ENCODE measurements at regions not wholly inside any gene's neighbourhood (a gene's known extent, or its start where the extent isn't known, plus 50 kb on each side); places are given as distances from the start of the nearest gene placed in this dataset.

- DNase-seq, result no peak
These were observed 75.5 kb downstream of the HMX1 start for GRCh38 chr4:8796096-8796495.

GRCh38 chr4:8795140-8795539 is 76.5 kb downstream of the HMX1 start:
- DNase-seq, result no peak

GRCh38 chr4:8794491-8794890 is 77.1 kb downstream of the HMX1 start:
- no peak for DNase-seq

DNA sequence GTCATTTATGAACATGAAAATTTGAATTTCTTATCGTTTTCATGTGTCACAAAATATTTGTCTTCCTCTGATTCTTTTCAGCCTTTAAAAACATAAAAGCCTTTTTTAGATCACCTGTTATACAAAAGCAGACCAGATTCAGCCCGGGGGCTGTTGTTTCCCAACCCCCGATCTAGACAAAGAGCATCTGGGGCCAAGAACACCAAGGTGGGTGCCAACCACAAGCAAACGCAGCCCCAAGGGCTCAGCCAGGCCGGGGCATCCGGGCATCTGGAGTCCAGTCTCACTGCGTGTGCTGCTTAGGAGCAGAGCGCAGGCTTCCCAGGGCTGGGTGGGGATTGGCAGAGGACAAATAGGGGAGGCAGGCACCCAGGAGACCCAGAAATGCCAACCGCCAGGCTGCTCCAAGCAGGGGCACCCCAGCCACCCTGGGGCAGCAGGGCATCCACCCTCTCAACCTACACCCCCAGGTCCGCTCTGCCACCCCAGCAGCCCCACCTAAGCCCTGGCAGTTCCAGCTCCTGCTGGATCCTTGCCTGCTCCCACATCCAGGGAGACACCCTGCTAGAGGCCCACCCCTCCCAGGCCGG is 78.0 kb downstream of the HMX1 start:
- DNase-seq, result no peak

GRCh38 chr4:8792491-8792890 is 79.1 kb downstream of the HMX1 start:
- no peak for DNase-seq

GRCh38 chr4:8791609-8792008 is 80.0 kb downstream of the HMX1 start:
- no peak for DNase-seq

DNA sequence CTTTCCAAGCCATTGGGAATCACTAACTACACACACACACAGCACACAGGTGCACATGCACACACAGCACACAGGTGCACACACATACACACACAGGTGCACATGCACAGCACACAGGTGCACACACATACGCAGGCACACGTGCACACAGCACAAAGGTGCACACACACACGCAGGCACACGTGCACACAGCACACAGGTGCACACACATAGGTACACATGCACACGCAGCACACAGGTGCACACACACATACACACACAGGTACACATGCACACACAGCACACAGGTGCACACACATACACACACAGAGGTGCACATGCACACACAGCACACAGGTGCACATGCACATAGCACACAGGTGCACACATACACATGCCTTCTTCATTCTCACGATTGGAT is 80.9 kb downstream of the HMX1 start:
- no peak for DNase-seq

DNA sequence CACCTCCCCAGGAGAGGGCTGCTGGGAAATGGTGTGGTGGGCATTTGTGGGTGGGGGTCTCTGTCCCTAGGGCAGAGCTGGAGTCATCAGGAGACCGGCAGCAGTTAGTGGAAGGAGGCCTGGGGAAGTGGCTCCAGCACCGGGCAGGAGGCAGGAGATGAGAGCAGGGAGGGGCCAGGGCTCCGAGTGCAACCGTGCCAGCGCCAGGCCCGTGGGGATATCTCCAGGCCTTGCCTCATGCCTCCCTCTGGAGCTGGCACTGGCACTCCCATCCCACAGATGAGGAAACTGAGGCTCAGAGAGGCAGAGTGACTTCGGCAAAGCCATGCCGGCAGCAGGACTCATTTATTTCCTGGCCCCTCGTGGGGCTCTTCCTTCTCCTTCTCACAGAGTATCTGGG is 83.5 kb downstream of the HMX1 start:
- no peak for DNase-seq

DNA sequence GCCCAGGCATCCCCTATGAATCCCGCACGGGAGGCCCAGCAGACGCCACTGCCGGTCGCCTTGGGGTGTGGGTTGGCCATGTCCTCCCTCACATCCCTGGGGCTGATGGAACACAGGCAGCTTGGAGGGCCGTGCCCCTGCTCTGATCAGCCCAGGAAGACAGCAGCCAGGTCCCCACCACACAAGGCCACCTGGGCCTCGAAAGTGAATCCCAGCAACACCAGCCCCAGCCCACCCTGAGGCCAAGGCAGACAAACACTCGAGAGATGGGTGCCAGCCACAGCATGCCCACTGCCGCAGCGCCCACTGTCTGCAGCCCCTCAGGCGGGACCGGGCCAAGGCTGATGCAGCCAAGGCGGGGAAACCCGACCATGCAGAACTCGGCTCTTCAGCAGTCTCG is 85.5 kb downstream of the HMX1 start:
- DNase-seq, result no peak

GRCh38 chr4:8785656-8786142 is 85.9 kb downstream of the HMX1 start:
- no peak for DNase-seq

- DNase-seq, result no peak
These were observed 87.9 kb downstream of the HMX1 start for GRCh38 chr4:8783736-8784135.

DNA sequence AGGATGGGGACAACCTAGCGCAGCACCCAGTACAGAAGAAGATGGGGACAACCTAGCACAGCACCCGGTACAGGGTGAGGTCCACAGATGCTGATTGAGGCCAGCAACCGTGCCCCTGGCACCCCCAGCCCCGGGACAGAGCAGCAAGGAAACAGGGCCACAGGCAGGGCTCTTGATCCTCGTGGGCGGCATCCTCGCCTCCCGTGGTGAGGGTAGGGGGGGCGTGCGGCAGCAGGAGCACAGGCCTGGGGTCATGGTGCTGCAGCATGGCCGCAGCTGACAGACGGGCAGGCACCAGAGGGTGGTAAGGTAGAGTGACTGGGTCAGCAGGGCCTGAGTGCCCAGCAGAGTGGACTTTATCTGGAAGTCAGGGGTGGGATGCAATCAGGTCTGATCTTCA is 89.5 kb downstream of the HMX1 start:
- DNase-seq, result no peak

DNA sequence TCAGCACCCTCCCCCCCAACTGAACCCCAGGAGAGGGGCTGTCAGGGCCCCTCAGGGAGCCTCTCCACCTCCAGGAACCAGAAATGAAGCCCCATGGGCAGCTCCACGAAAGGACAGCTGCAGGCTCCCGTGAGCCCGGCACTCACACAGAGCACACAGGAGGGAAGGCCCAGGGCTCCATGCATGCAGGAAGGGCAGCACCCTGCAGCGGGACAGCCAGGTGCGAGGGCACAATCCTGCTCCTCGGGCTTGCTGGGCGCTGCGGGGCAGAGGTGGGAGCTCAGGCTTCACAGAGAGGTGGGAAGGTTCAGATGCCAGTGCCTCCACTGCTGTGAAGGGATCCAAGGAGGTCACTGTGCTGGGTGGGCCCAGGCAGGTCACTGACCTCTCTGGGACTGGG is 90.0 kb downstream of the HMX1 start:
- DNase-seq, result no peak

DNA sequence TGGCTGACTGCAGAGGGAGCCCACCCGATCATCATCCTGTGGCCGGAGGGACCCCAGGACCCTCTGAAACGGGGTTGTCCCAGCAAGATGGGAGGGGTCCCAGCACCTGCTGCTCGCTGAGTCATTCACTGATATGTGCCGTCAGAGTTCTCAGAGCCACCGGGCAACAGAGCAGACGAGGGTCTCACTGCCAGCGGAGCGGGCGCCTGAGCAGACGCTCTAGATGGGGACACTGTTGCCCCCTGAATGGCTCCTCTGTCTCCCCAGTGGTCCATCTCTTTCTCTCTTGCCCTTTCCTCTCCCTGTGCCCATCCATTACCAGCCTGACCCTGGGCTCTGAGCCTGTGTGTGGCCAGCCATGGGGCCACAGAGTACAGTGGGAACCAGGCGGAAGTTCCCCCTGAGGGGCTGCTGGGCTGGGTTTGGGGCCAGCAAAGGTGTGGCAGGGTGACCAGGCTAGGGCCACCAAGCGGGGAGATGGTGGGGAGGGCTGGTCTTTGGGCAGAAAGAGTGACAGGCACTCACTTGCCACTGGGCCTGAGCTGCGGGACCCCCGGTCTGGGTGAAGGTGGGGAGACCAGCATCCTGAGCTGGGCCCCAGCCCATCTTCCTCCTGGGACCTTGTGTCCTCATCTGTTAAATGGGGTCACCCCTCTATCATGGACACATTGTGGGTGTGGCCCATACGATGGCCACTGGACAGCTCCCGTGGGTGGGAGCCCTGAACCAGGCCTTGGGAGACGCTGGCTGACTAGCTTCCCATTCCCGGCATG is 90.9 kb downstream of the HMX1 start:
- no peak for DNase-seq

GRCh38 chr4:8780086-8780485 is 91.6 kb downstream of the HMX1 start:
- no peak for DNase-seq

GRCh38 chr4:8779490-8779932 is 92.1 kb downstream of the HMX1 start:
- no peak for DNase-seq

DNA sequence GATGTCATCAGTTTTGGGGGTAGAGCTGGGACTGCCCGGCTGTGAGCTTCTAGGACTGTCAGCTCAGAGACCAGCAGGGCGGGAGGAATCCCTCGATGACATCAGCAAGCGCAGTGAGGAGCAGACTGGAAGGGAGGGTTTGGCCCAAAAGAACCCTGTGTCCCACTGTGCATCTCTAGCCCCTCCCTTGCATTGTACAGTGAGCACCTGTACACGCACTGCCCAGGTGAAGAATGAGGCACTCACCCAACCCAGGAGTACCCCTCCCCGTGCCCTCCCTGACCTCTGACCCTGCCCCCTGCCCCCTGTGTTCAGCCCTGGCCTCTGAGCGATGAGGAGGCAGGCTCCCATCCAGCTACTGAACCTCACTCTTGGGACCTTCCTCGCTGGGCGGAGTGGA is 92.9 kb downstream of the HMX1 start:
- no peak for DNase-seq

- DNase-seq, result no peak
These were observed 93.3 kb downstream of the HMX1 start for GRCh38 chr4:8778291-8778690.

- no peak for DNase-seq
These were observed 94.1 kb downstream of the HMX1 start for GRCh38 chr4:8777320-8778196.

- no peak for DNase-seq
These were observed 95.3 kb downstream of the HMX1 start for GRCh38 chr4:8776366-8776765.

DNA sequence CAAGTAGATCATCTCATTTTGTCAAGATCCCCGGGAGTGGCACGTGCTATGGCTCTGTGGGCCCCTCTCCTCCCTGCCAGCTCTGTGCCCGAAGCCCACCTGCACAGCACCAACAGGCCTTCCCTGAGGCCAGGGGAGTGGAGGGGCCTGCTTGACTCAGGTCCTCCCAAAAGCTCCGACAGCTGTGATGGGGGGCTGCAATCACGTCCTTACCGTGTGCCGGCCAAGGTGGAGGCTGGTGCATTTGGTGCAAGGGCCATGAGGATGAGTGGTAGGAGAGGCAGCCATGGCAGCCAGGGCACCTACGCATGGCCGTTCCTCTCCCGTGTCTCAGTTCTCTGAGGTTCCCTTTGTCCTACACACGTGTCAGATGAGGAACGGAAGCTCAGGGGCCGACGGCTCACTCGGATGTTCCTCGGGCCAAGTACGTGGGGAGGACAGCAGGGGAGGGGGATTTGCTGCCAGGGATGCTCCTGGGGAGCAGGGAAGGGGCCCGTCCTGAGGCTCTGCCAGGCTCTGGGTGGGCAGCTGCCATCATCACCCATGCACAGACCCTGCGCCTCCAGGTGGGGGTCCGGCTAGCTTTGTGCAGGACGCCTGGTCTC is 95.8 kb downstream of the HMX1 start:
- DNase-seq, result no peak

DNA sequence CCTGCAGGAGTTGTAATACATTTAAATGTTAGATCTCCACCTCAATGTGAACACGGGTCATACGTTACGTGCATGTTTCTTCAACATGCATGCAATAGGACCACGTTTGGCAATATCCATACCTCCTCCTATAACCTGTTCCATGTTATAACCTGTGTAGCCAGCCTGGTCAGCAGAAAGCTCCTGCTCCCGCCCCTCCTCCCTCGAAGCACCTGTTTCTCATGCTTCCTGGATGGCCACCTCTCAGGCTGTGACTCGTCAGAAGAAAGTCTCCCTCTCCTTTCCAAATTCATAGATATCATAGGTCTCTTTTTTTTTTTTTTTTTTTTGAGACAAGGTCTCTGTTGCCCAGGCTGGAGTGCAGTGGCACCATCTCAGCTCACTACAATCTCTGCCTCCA is 96.5 kb downstream of the HMX1 start:
- no peak for DNase-seq

- DNase-seq, result no peak
These were observed 97.6 kb downstream of the HMX1 start for GRCh38 chr4:8774071-8774470.

All from MV-4-11 (cell line).